RWPE1 (cell line): ENCODE measurements at regions not wholly inside any gene's neighbourhood (a gene's known extent, or its start where the extent isn't known, plus 50 kb on each side); places are given as distances from the start of the nearest gene placed in this dataset.
"Not testable (repeated sequence)": the region's sequence is repeated elsewhere in the genome, so short reads cannot be mapped to it uniquely, and the experiment has no call there.

Experiments used
- CTCF ChIA-PET: fragments of 350-600 bp; sonication (Branson Sonifier 250); formaldehyde crosslinking; extraction: SDS; loops from one replicate; lab custom pipeline; 2021; lab: Yijun Ruan, JAX
- POLR2A ChIA-PET: fragments of 400-600 bp; formaldehyde crosslinking; extraction: SDS; loops from one replicate; lab custom pipeline; 2020; ENCODE audit warnings: antibody characterized with exemption; ENCODE audit not compliant: low non-redundant PET; lab: Yijun Ruan, JAX
- DNase-seq: peaks from one replicate; pipeline ENCODE4 v3.0.0; 2012; ENCODE audit warnings: low spot score
- H3K27ac ChIP-seq: fragments of 450-650 bp; 2 replicates; pipeline ENCODE4 v1.5.1; 2017
- TF ChIP-seq, protein P1 (sequence below): fragments of 450-650 bp; conservative IDR thresholded peaks from 2 replicates; pipeline ENCODE4 v1.5.1; 2017; ENCODE audit warnings: low read depth, mild to moderate bottlenecking

DNA sequence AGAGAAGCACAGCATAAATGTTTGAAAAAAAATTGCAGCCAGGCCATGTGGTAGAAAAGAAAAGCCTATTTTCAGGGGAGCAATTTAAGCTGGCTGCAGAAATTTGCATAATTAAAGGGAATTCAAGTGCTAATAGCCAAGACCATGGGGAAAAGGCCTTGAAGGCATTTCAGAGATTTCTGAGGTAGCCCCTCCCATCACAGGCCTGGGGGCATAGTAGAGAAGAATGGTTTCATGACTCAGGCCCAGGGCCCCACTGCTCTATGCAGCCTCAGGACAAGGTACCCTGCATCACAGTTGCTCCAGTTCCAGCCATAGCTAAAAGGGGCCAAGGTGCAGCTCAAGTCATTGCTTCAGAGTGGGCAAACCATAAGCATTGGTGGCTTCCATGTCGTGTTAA is 1416.0 kb downstream of the EFNA5 start:
- TF ChIP-seq, protein P1, sequence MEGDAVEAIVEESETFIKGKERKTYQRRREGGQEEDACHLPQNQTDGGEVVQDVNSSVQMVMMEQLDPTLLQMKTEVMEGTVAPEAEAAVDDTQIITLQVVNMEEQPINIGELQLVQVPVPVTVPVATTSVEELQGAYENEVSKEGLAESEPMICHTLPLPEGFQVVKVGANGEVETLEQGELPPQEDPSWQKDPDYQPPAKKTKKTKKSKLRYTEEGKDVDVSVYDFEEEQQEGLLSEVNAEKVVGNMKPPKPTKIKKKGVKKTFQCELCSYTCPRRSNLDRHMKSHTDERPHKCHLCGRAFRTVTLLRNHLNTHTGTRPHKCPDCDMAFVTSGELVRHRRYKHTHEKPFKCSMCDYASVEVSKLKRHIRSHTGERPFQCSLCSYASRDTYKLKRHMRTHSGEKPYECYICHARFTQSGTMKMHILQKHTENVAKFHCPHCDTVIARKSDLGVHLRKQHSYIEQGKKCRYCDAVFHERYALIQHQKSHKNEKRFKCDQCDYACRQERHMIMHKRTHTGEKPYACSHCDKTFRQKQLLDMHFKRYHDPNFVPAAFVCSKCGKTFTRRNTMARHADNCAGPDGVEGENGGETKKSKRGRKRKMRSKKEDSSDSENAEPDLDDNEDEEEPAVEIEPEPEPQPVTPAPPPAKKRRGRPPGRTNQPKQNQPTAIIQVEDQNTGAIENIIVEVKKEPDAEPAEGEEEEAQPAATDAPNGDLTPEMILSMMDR = no peak
- POLR2A ChIA-PET = no interaction called here

DNA sequence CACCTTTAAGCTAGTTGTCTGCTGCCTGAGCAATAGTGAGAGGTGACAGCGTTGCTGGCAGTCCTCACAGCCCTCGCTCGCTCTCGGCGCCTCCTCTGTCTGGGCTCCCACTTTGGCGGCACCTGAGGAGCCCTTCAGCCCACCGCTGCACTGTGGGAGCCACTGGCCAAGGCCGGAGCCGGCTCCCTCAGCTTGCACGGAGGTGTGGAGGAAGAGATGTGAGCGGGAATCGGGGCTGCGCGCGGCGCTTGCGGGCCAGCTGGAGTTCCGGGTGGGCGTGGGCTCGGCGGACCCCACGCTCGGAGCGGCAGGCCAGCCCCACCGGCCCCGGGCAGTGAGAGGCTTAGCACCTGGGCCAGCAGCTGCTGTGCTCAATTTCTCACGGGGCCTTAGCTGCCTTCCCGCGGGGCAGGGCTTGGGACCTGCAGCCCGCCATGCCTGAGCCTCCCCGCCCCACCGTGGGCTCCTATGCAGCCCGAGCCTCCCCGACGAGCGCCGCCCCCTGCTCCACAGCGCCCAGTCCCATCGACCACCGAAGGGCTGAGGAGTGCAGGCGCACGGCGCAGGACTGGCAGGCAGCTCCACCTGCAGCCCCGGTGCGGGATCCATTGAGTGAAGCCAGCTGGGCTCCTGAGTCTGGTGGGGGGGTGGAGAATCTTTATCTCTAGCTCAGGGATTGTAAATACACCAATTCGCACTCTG is 1424.5 kb downstream of the EFNA5 start:
- CTCF ChIA-PET, H3K27ac ChIP-seq, POLR2A ChIA-PET: not testable (repeated sequence)

More for the DNA sequence above, 1416.0 kb downstream of the EFNA5 start:
- CTCF ChIA-PET = no interaction called here
- H3K27ac ChIP-seq = no peak overlapping the region
- DNase-seq = no peak

DNA sequence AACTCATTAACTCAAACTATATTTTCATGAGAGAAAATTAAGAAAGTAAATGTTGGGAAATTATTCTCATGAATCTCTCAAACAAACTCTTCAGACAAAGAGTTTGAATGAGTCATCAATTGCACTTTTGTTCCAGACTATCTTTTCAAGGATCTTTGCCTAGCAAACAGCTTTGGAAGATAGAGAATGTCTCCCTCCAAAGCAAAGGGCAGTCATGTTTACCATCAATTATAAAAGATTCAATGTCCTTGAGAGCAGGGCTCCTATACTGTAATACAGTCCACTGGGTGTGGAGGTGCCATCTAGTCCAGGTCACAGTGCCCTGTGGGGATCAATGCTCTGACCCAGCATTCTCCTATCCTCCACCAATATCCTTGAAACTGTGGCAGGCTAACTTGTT is 1429.3 kb downstream of the EFNA5 start:
- ChIA-PET CTCF (no interaction called here), POLR2A (no interaction called here)
- TF ChIP-seq, protein P1 = no peak
- H3K27ac ChIP-seq = no peak overlapping the region
- no peak for DNase-seq

More for the DNA sequence above, 1424.5 kb downstream of the EFNA5 start:
- DNase-seq = not testable (repeated sequence)

DNA sequence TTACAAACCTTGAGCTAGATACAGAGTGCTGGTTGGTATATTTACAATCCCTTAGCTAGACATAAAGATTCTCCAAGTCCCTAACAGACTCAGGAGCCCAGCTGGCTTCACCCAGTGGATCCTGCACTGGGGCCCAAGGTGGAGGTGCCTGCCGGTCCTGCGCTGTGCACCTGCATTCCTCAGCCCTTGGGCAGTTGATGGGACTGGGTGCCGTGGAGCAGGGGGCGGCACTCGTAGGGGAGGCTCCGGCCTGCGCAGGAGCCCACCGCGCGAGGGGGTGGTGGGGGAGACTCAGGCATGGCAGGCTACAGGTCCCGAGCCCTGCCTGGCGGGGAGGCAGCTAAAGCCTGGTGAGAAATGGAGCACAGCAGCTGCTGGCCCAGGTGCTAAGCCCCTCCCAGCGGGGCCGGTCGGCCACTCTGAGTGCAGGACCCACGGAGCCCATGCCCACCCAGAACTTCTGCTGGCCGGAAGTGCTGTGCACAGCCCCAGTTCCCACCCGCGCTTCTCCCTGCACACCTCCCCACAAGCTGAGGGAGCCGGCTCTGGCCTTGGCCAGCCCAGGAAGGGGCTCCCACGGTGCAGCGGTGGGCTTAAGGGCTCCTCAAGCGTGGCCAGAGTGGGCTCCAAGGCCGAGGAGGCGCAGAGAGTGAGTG is 1464.7 kb downstream of the EFNA5 start:
- H3K27ac ChIP-seq = no peak overlapping the region
- TF ChIP-seq, protein P1 = no peak
- ChIA-PET POLR2A (no interaction called here), CTCF (no interaction called here)
- no peak for DNase-seq

DNA sequence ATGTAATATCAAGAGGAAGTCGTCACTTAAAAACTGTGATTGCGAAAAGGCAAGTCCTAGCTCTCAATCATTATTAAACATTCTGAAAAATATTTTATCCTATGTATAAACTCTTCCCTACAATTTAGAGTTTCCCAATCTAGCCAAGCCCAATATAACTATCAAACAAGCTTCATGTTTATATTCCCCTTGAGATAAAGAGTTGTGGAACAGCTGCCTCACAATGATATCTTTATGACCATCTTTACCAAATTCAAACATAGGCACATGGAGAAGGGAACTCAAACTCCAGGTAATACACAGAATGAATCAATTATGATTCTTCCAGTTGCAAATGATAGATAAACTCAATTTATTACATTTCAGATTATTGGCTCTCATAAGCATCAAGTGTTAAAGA is 1468.7 kb downstream of the EFNA5 start:
- POLR2A ChIA-PET = no interaction called here
- no peak overlapping the region for H3K27ac ChIP-seq
- TF ChIP-seq, protein P1 = no peak
- DNase-seq = no peak
- CTCF ChIA-PET = interaction anchor here (0.6 kb wide), 1 partner anchor 334 kb away, joined by 4 read pairs; no protein-coding TSS in a partner anchor

DNA sequence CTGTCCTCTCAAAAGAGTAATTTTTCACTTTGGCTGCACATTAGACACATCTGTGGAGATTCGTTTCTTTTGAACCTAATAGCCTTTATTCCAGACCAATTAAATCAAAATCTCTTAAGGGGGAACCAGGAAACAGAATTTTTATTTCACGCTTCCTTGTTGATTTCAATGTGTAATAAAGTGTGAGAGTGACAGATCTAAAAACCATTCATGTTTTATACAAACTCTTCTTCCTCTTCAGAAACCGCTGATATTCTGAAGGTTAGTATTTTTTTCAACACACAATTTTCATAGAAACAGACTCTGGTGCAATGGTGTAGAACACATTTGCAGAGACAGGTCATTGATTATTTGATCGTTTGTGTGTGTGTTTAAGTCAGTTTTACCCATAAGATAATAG is 1469.8 kb downstream of the EFNA5 start:
- POLR2A ChIA-PET = no interaction called here
- TF ChIP-seq, protein P1 = no peak
- CTCF ChIA-PET = no interaction called here
- no peak overlapping the region for H3K27ac ChIP-seq
- no peak for DNase-seq
